OCI-LY3 (cell line): ENCODE measurements at regions not wholly inside any gene's neighbourhood (a gene's known extent, or its start where the extent isn't known, plus 50 kb on each side); places are given as distances from the start of the nearest gene placed in this dataset.
"Not testable (repeated sequence)": the region's sequence is repeated elsewhere in the genome, so short reads cannot be mapped to it uniquely, and the experiment has no call there.

Experiments used
- H2AFZ ChIP-seq: fragments of 200-600, 300-600 bp; shearing (Covaris generic); 2 replicates; pipeline ENCODE4 v1.6.0; 2014; ENCODE audit warnings: antibody characterized with exemption, low read depth, low read length
- H3K27ac ChIP-seq: fragments of 200-600, 300-600 bp; sonication (generic); 2 replicates; pipeline ENCODE4 v1.5.1; 2014; ENCODE audit warnings: mild to moderate bottlenecking, low read length, moderate library complexity, mixed read lengths
- H3K27me3 ChIP-seq: fragments of 200-600, 300-600 bp; sonication (generic); 2 replicates; pipeline ENCODE4 v1.6.1; 2014; ENCODE audit warnings: low read depth, low read length, mixed read lengths
- H3K36me3 ChIP-seq: fragments of 200-600, 300-600 bp; sonication (generic); replicated peaks from 2 replicates; pipeline ENCODE3; 2014; ENCODE audit warnings: low read depth, low read length, mixed read lengths
- H3K4me1 ChIP-seq: fragments of 300-600, 200-600 bp; sonication (generic); 2 replicates; pipeline ENCODE4 v1.6.1; 2014; ENCODE audit warnings: low read length, mixed read lengths
- H3K4me2 ChIP-seq: fragments of 200-600, 300-600 bp; sonication (generic); 2 replicates; pipeline ENCODE4 v1.6.1; 2014; ENCODE audit warnings: low read length, mixed read lengths
- H3K4me3 ChIP-seq: fragments of 300-600, 200-600 bp; sonication (generic); 2 replicates; pipeline ENCODE4 v1.5.1; 2014; ENCODE audit warnings: antibody characterized with exemption, mild to moderate bottlenecking, low read length, moderate library complexity
- H3K79me2 ChIP-seq: fragments of 300-600, 200-600 bp; shearing (Covaris generic); 2 replicates; pipeline ENCODE4 v1.6.1; 2014; ENCODE audit warnings: mild to moderate bottlenecking, low read length, mixed read lengths
- H3K9ac ChIP-seq: fragments of 300-600, 200-600 bp; shearing (Covaris generic); 2 replicates; pipeline ENCODE4 v1.6.0; 2014; ENCODE audit warnings: mild to moderate bottlenecking, low read length, moderate library complexity
- H3K9me3 ChIP-seq: fragments of 200-600, 300-600 bp; shearing (Covaris generic); 2 replicates; pipeline ENCODE4 v1.6.1; 2014; ENCODE audit warnings: low read length, mixed read lengths; ENCODE audit not compliant: insufficient read depth
- H4K20me1 ChIP-seq: fragments of 200-600, 300-600 bp; sonication (generic); 2 replicates; pipeline ENCODE4 v1.6.1; 2016; ENCODE audit warnings: low read length, mixed read lengths; ENCODE audit not compliant: insufficient read depth
- CTCF ChIP-seq: fragments of 200-600, 300-600 bp; sonication (generic); IDR thresholded peaks from 2 replicates; pipeline ENCODE4 v1.5.1; 2014; ENCODE audit warnings: antibody characterized with exemption, low read length, low read depth
- EZH2phosphoT487 ChIP-seq: fragments of 200-600 bp; shearing (Covaris generic); IDR thresholded peaks from 2 replicates; pipeline ENCODE4 v1.6.1; 2018; ENCODE audit warnings: antibody characterized with exemption, mixed run types, low read depth

DNA sequence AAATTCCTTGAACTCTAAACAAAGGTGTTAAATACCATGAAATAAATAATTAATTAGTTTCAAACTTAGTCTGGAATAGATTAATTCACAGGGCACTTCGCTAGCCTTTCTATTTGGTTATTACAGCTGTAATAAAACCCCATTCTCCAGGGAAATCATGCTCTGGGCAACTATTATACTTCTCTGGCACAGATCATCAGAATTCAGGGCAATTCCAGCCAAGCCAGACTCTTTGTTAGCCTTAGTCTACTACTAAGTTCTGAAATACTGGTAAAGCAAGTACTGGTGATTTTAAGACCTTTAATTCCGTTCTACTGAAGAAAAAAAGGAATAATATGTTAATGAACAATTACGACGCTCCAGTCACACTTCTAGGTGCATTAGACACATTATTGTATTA lies 123.4 kb upstream of the PDE1A start:
- Histone ChIP-seq H3K36me3 (no peaks in the 10 kb centered on the region), H4K20me1 (no peaks in the 10 kb centered on the region), H3K4me2 (no peak overlapping the region), H3K79me2 (no peaks in the 10 kb centered on the region), H3K9me3 (no peaks in the 10 kb centered on the region), H3K27me3 (no peaks in the 10 kb centered on the region), H3K4me1 (peaks cover 32% of the 10 kb centered on the region), H3K4me3 (no peak overlapping the region), H2AFZ (no peak overlapping the region), H3K9ac (no peak overlapping the region), H3K27ac (no peak overlapping the region)
- TF ChIP-seq CTCF: no peak

- H4K20me1 ChIP-seq, H3K27ac ChIP-seq, H3K4me3 ChIP-seq, H3K79me2 ChIP-seq, H3K27me3 ChIP-seq, H3K4me2 ChIP-seq, H3K36me3 ChIP-seq, H3K9me3 ChIP-seq, H2AFZ ChIP-seq, H3K9ac ChIP-seq: not testable (repeated sequence)
- peaks cover 20% of the 10 kb centered on the region for H3K4me1 ChIP-seq
Observed at GRCh38 chr2:182552232-182552631, 125.4 kb upstream of the PDE1A start.

DNA sequence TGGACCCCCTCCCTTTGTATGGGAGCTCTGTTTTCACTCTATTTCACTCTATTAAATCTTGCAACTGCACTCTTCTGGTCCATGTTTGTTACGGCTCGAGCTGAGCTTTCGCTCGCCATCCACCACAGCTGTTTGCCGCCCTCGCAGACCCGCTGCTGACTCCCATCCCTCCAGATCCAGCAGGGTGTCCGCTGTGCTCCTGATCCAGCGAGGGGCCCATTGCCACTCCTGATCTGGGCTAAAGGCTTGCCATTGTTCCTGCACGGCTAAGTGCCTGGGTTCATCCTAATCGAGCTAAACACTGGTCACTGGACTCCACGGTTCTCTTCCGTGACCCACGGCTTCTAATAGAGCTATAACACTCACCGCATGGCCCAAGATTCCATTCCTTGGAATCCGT lies 125.9 kb upstream of the PDE1A start:
- not testable (repeated sequence) for H3K9ac ChIP-seq, H3K4me2 ChIP-seq, H3K36me3 ChIP-seq, H3K4me3 ChIP-seq, H3K79me2 ChIP-seq, H2AFZ ChIP-seq, H3K27ac ChIP-seq, H3K27me3 ChIP-seq, H3K9me3 ChIP-seq, H4K20me1 ChIP-seq
- peaks cover 20% of the 10 kb centered on the region for H3K4me1 ChIP-seq

DNA sequence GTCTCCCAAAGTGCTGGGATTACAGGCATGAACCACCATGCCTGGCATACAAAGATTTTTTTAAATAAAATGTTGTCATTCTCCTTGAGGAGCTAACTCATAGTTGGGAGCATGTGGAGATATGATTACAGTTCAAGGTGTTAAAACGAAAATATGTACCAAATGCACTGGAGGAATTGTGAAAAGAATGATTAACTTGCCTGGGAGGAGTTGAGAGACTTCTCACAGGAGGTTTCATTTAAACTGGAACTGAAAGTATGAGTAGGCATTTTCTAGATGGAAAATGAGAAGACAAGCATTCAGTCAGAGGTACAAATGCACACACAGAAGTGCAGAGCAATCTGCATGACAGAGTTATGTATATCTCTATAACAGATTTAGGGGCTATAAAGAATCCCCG lies 126.6 kb upstream of the PDE1A start:
- Histone ChIP-seq H4K20me1 (no peaks in the 10 kb centered on the region), H3K79me2 (no peaks in the 10 kb centered on the region), H3K4me1 (peaks cover 20% of the 10 kb centered on the region), H3K36me3 (no peaks in the 10 kb centered on the region), H3K27ac (peak overlapping the region; percentile 78), H3K4me3 (peak overlapping the region; percentile 59), H3K4me2 (peak overlapping the region; percentile 88), H3K9ac (peak overlapping the region; percentile 43; the same call in 1 of the 2 replicates), H2AFZ (peak overlapping the region; percentile 61; the same call in 1 of the 2 replicates), H3K9me3 (no peaks in the 10 kb centered on the region), H3K27me3 (no peaks in the 10 kb centered on the region)
- TF ChIP-seq EZH2phosphoT487: no peak
- no peak for TF ChIP-seq CTCF

- Histone ChIP-seq H3K27ac (no peak overlapping the region), H3K9me3 (no peaks in the 10 kb centered on the region), H3K9ac (no peak overlapping the region), H3K4me2 (no peak overlapping the region), H2AFZ (no peak overlapping the region), H3K36me3 (no peaks in the 10 kb centered on the region), H4K20me1 (no peaks in the 10 kb centered on the region), H3K4me1 (peaks cover 20% of the 10 kb centered on the region), H3K79me2 (no peaks in the 10 kb centered on the region), H3K27me3 (no peaks in the 10 kb centered on the region), H3K4me3 (no peak overlapping the region)
- TF ChIP-seq EZH2phosphoT487: no peak
- TF ChIP-seq CTCF: no peak
Observed at GRCh38 chr2:182554950-182555349, 128.1 kb upstream of the PDE1A start.
